Karpas-422 (cell line): ENCODE measurements at regions not wholly inside any gene's neighbourhood (a gene's known extent, or its start where the extent isn't known, plus 50 kb on each side); places are given as distances from the start of the nearest gene placed in this dataset.

Experiments used
- DNase-seq: peaks from one replicate; pipeline ENCODE4 v3.0.0-alpha.2; 2015
- H2AFZ ChIP-seq: fragments of 200-600 bp; sonication (generic); 2 replicates; pipeline ENCODE4 v1.6.1; 2014; ENCODE audit warnings: antibody characterized with exemption, low read length, mixed read lengths
- H3K27ac ChIP-seq: fragments of 200-600 bp; sonication (generic); 2 replicates; pipeline ENCODE4 v1.5.1; 2014; ENCODE audit warnings: mild to moderate bottlenecking, low read length, moderate library complexity
- H3K27me3 ChIP-seq: fragments of 200-600 bp; sonication (generic); 2 replicates; pipeline ENCODE4 v1.6.1; 2014; ENCODE audit warnings: low read length, mixed read lengths
- H3K36me3 ChIP-seq: fragments of 200-600 bp; sonication (generic); 2 replicates; pipeline ENCODE4 v1.6.1; 2014; ENCODE audit warnings: low read length, mixed read lengths; ENCODE audit not compliant: insufficient read depth
- H3K4me1 ChIP-seq: fragments of 200-600 bp; sonication (generic); 2 replicates; pipeline ENCODE4 v1.6.1; 2014; ENCODE audit warnings: mild to moderate bottlenecking, low read length, mixed read lengths
- H3K4me2 ChIP-seq: fragments of 200-600 bp; sonication (generic); 2 replicates; pipeline ENCODE4 v1.6.1; 2014; ENCODE audit warnings: low read length, low read depth, mild to moderate bottlenecking; ENCODE audit not compliant: poor library complexity, severe bottlenecking
- H3K4me3 ChIP-seq: fragments of 200-600 bp; sonication (generic); 2 replicates; pipeline ENCODE4 v1.5.1; 2014; ENCODE audit warnings: mild to moderate bottlenecking, antibody characterized with exemption, low read length, mixed read lengths
- H3K79me2 ChIP-seq: fragments of 200-600 bp; sonication (generic); 2 replicates; pipeline ENCODE4 v1.6.1; 2014; ENCODE audit warnings: mild to moderate bottlenecking, low read length, mixed read lengths
- H3K9ac ChIP-seq: fragments of 200-600 bp; sonication (generic); 2 replicates; pipeline ENCODE4 v1.6.0; 2014; ENCODE audit warnings: low read length
- H3K9me2 ChIP-seq: fragments of 200-600 bp; sonication (generic), shearing (Covaris generic); replicated peaks from 2 replicates; pipeline ENCODE4 v1.6.0; 2014; ENCODE audit warnings: mild to moderate bottlenecking, low read length, moderate library complexity; ENCODE audit not compliant: insufficient read depth
- H3K9me3 ChIP-seq: fragments of 300-700, 200-600 bp; sonication (generic); 2 replicates; pipeline ENCODE4 v1.6.1; 2014; ENCODE audit warnings: low read length, mixed read lengths
- H4K20me1 ChIP-seq: fragments of 200-600 bp; sonication (generic); 2 replicates; pipeline ENCODE4 v1.6.1; 2014; ENCODE audit warnings: mild to moderate bottlenecking, antibody characterized with exemption, low read length, low read depth; ENCODE audit not compliant: insufficient read depth

DNA sequence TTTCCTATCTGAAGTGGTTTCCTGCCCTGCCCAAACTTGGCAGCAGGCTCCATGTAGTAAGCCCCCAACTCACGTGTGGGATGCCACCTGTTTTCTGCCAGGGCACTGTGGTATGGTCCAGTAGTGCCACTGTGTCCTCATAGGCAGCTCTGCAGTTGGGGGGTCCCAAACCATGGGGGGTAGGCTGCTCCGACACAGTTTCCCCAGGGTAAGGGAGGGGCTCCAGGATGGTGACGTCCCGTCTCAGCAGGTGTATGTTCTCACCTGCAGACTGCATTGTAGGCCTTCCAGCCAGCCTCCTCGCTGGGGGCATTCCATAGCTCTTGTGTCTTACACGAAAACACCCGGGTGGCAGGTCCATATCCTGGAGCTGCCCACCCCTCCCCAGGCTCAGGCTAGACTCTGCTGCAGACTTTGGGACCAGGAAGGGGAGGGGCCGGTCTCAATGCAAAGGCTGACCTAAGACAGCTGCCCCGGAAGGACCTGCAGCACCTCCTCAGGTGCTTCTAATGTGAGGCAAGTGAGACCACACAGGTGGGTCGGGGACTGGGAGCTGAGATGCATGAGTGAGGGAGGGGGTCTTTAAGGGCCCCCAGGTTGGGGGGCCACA, 330.5 kb upstream of the IRX4 start:
- no peaks in the 10 kb centered on the region for H4K20me1 ChIP-seq
- H3K9me2 ChIP-seq = no peaks in the 10 kb centered on the region
- no peaks in the 10 kb centered on the region for H3K9me3 ChIP-seq
- H3K79me2 ChIP-seq = no peaks in the 10 kb centered on the region
- no peaks in the 10 kb centered on the region for H3K27me3 ChIP-seq
- H3K4me3 ChIP-seq = no peak overlapping the region
- H3K4me1 ChIP-seq = no peaks in the 10 kb centered on the region
- no peak for DNase-seq
- H3K9ac ChIP-seq = no peak overlapping the region
- no peaks in the 10 kb centered on the region for H3K36me3 ChIP-seq
- H3K27ac ChIP-seq = no peak overlapping the region
- H2AFZ ChIP-seq = no peak overlapping the region
- H3K4me2 ChIP-seq = no peak overlapping the region

DNA sequence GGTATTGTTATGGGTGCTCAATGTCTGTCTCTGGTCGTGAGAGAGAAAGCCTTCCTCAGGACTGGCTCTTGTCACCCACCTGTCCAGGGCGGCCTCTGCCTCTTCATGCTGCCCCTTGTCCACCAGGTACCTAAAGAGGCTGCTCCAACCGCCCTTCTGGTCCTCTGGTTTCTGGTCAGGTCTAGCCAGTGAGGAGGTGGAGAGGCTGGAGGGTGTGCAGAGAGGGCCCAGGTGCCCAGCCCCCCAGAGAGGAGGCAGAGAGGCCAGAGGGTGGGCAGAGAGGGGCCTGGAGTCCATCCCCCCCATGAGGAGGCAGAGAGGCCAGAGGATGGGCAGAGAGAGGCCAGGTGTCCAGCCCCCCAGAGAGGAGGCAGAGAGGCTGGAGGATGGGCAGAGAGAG, 329.8 kb upstream of the IRX4 start:
- no peak overlapping the region for H3K9ac ChIP-seq
- no peak overlapping the region for H3K27ac ChIP-seq
- H3K9me2 ChIP-seq = no peaks in the 10 kb centered on the region
- H3K9me3 ChIP-seq = no peaks in the 10 kb centered on the region
- H3K4me3 ChIP-seq = no peak overlapping the region
- H3K4me2 ChIP-seq = no peak overlapping the region
- no peaks in the 10 kb centered on the region for H4K20me1 ChIP-seq
- no peaks in the 10 kb centered on the region for H3K79me2 ChIP-seq
- no peaks in the 10 kb centered on the region for H3K4me1 ChIP-seq
- DNase-seq = no peak
- H2AFZ ChIP-seq = no peak overlapping the region
- no peaks in the 10 kb centered on the region for H3K27me3 ChIP-seq
- no peaks in the 10 kb centered on the region for H3K36me3 ChIP-seq

DNA sequence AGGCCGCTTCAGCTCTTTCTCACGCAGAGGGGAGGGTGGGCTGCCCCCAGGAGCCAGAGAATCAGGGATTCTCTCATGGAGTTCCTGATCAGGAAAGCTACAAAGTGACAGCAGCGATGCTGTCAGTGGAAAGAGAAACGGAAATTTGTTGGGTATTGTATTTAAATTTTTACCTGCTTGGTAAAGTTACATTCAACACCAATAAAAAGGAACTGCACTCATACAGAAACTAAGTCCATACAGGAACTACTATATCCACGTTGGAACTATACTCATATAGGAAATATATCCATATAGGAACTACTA, 325.5 kb upstream of the IRX4 start:
- Histone ChIP-seq H3K9me3 (no peaks in the 10 kb centered on the region), H4K20me1 (no peaks in the 10 kb centered on the region), H3K9ac (no peak overlapping the region), H3K4me3 (no peak overlapping the region), H3K36me3 (no peaks in the 10 kb centered on the region), H3K4me1 (no peaks in the 10 kb centered on the region), H2AFZ (no peak overlapping the region), H3K79me2 (no peaks in the 10 kb centered on the region), H3K4me2 (no peak overlapping the region), H3K9me2 (no peaks in the 10 kb centered on the region), H3K27ac (no peak overlapping the region), H3K27me3 (no peaks in the 10 kb centered on the region)
- no peak for DNase-seq

DNA sequence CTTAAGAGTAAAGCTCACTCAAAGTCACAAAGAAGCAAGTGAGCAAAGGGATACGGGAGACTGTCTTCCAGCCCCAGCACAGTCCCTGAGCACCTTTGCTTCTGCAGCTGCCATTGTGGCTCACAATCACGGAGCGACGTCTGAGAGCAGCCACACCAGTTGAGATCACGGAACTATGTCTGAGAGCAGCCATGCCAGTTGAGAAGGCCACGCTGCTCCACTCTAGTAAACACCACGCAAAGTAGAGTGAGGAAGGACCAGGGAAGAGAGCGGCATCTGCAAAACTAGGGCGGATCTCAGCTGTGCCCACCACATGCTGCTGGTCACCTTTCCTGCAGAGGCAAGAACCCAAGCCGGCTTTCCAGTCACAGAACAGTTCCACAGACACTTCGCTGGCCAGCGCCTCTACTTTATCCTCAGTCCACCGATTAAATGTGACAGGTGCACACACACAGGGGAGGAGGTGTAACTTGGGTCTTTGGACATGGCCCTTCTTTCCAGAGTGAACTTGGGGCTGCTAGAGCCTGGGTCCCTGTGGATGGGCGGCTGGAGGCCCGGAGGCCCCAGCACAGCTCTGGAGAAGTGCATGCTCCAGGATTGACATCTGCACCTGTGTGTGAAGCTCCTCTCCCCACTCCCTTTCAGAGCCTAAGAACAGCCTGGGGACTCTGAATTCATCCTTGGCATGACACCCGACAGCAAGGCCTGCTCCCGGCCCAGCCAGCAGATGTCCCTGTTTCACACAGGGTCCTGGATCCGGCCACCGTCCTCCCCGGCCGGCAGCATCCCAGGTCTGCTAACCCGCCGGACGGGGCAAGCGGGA, 324.9 kb upstream of the IRX4 start:
- DNase-seq = no peak
- H3K9me3 ChIP-seq = no peaks in the 10 kb centered on the region
- H3K9me2 ChIP-seq = no peaks in the 10 kb centered on the region
- no peak overlapping the region for H3K27ac ChIP-seq
- no peak overlapping the region for H2AFZ ChIP-seq
- H3K9ac ChIP-seq = no peak overlapping the region
- no peaks in the 10 kb centered on the region for H3K4me1 ChIP-seq
- no peak overlapping the region for H3K4me3 ChIP-seq
- no peaks in the 10 kb centered on the region for H4K20me1 ChIP-seq
- H3K4me2 ChIP-seq = no peak overlapping the region
- H3K36me3 ChIP-seq = no peaks in the 10 kb centered on the region
- H3K27me3 ChIP-seq = no peaks in the 10 kb centered on the region
- no peaks in the 10 kb centered on the region for H3K79me2 ChIP-seq

DNA sequence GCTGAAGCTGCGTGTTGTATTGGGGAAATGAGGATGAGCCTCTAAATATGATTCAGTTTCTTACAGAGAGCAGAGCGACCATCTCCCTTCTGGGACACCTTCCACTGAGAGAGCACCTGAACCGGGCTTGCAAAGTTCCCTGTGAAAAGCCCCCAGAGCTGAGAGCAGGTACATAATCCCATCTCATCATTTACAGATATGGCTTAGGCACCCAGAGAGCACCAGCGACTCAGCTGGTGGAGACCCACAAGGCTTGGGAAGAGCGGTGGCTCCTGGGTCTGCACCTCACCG, 324.3 kb upstream of the IRX4 start:
- H3K4me1 ChIP-seq = no peaks in the 10 kb centered on the region
- no peak overlapping the region for H3K27ac ChIP-seq
- H3K9me3 ChIP-seq = no peaks in the 10 kb centered on the region
- H3K79me2 ChIP-seq = no peaks in the 10 kb centered on the region
- no peak overlapping the region for H3K9ac ChIP-seq
- no peaks in the 10 kb centered on the region for H3K9me2 ChIP-seq
- no peaks in the 10 kb centered on the region for H3K36me3 ChIP-seq
- no peaks in the 10 kb centered on the region for H4K20me1 ChIP-seq
- no peak overlapping the region for H2AFZ ChIP-seq
- no peak overlapping the region for H3K4me3 ChIP-seq
- DNase-seq = no peak
- no peaks in the 10 kb centered on the region for H3K27me3 ChIP-seq
- no peak overlapping the region for H3K4me2 ChIP-seq

DNA sequence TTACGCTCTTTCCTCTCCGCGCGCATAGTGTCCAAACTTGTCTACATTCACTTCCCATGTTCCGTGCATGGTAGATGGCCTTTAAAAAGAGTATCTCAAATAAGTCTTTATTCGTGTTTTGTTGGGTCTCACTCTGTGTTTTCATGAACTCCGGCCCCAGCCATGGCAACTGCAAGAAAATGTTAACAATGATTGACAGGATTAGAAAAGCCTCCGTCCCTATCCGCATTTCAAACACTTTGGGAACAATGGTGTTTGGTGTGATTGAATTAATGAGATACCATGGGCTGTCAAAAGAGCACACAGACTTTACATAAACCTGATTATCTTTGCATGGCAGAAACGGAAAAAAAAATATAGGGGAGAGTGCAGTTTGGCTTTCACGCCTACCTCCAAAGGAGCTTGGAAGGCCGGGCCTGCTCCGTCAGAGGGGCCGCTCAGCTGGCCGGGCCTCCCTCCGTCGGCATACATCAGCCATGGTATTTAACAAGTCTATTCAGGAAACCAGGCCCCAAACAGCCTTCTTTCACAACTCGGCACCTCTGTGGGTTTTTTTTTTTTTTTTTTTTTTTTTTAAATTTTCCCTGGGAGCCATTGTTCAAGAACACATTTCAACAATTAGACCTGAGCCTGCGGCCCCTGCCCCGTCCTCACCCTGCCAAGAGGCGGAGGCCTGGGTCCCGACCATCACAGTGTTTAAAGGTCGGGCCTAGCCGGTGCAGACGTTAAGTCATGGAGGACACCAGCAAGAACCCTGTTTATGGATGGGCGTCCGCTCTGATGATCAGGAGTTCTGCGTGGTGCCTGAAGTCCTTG, 323.8 kb upstream of the IRX4 start:
- Histone ChIP-seq H3K9me2 (no peaks in the 10 kb centered on the region), H2AFZ (no peak overlapping the region), H3K27me3 (no peaks in the 10 kb centered on the region), H3K9ac (no peak overlapping the region), H4K20me1 (no peaks in the 10 kb centered on the region), H3K79me2 (no peaks in the 10 kb centered on the region), H3K27ac (no peak overlapping the region), H3K36me3 (no peaks in the 10 kb centered on the region), H3K4me1 (no peaks in the 10 kb centered on the region), H3K4me2 (no peak overlapping the region), H3K9me3 (no peaks in the 10 kb centered on the region), H3K4me3 (no peak overlapping the region)
- no peak for DNase-seq

DNA sequence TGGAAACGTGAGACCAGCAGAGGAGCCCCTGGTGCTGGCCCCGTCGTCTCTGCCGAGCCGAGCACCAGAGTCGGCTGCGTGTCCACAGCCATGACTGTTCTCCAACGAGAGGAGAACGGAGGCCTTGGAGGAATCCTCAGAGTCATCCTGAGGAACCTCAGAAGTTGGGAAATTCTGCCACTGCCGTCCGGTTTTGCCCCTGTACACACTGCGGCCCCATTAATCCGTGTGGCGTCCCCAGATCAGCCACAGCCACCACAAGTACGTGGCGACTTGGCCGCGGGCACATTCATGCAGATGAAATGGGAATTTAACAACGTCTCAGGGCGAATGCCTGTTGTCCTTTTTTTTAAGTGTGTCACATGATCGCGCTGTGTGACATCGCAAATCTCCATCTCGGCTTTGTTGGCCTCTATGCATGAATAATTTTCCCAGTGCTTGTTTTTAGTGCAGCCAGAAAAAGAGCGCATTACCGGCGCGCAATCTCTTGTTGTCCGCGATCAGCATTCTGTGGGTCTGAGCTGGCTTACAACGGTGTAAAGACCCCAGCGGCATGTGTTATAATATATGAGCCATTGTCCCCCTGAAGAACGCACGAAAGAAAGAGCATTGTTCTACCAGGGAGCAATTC, 323.0 kb upstream of the IRX4 start:
- Histone ChIP-seq H3K27me3 (no peaks in the 10 kb centered on the region), H2AFZ (no peak overlapping the region), H3K4me1 (no peaks in the 10 kb centered on the region), H4K20me1 (no peaks in the 10 kb centered on the region), H3K4me3 (no peak overlapping the region), H3K9me2 (no peaks in the 10 kb centered on the region), H3K9me3 (no peaks in the 10 kb centered on the region), H3K4me2 (no peak overlapping the region), H3K27ac (no peak overlapping the region), H3K9ac (no peak overlapping the region), H3K36me3 (no peaks in the 10 kb centered on the region), H3K79me2 (no peaks in the 10 kb centered on the region)
- no peak for DNase-seq

DNA sequence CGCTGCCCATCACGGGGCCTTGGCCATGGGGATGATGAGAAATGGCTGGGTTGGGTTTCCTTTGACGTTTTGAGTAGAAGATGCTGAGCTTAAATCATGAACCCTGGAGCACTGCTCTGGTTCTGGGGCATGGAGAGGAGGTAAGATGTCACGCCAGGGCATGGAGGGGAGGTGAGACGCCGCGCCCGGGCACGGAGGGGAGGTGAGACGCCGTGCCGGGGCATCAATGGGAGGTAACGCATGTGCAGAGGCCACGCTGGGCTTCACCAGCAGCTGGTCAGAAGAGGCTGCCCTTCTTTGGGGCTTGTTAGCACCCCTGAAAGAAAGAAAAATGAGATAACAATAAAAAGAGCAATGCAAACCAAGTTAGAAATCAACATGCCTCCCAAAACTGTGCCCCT, 322.5 kb upstream of the IRX4 start:
- H3K9ac ChIP-seq = no peak overlapping the region
- H3K4me2 ChIP-seq = no peak overlapping the region
- no peaks in the 10 kb centered on the region for H3K9me2 ChIP-seq
- H3K9me3 ChIP-seq = no peaks in the 10 kb centered on the region
- no peak overlapping the region for H3K4me3 ChIP-seq
- H3K27ac ChIP-seq = no peak overlapping the region
- H2AFZ ChIP-seq = no peak overlapping the region
- H3K27me3 ChIP-seq = no peaks in the 10 kb centered on the region
- H3K79me2 ChIP-seq = no peaks in the 10 kb centered on the region
- H3K4me1 ChIP-seq = no peaks in the 10 kb centered on the region
- no peaks in the 10 kb centered on the region for H4K20me1 ChIP-seq
- DNase-seq = no peak
- H3K36me3 ChIP-seq = no peaks in the 10 kb centered on the region
